ENCODE measurements at regions not wholly inside any gene's neighbourhood (a gene's known extent, or its start where the extent isn't known, plus 50 kb on each side); places are given as distances from the start of the nearest gene placed in this dataset.

- ATAC-seq (ENCODE audit: low read depth) (no peak), DNase-seq (no peak)
- H3K4me3 Mint-ChIP-seq, result no peak overlapping the region
- H3K4me1 Mint-ChIP-seq, result no peaks in the 10 kb centered on the region
- intact Hi-C loops (cut with micrococcal nuclease), result no loop called here
- TF ChIP-seq CTCF (IDR thresholded peaks at IDR 0.05), result no peak
- H3K27ac Mint-ChIP-seq, result no peak overlapping the region
- peaks cover 8% of the 10 kb centered on the region for H3K9me3 Mint-ChIP-seq
- no peaks in the 10 kb centered on the region for H3K27me3 Mint-ChIP-seq
- no peaks in the 10 kb centered on the region for H3K36me3 Mint-ChIP-seq (ENCODE audit: low read depth)
- CTCF ChIA-PET, result no interaction called here
- POLR2A ChIA-PET, result no interaction called here
These were observed 667.3 kb downstream of the NPHP4 start for GRCh38 chr1:5324883-5325282.

GRCh38 chr1:5318143-5318816 is 663.9 kb downstream of the AJAP1 start:
- POLR2A ChIA-PET, result no interaction called here
- H3K4me3 Mint-ChIP-seq, result no peak overlapping the region
- DNase-seq (no peak), ATAC-seq (ENCODE audit: low read depth) (no peak)
- no peak overlapping the region for H3K27ac Mint-ChIP-seq
- intact Hi-C loops (cut with micrococcal nuclease), result no loop called here
- no peaks in the 10 kb centered on the region for H3K4me1 Mint-ChIP-seq
- H3K27me3 Mint-ChIP-seq, result no peaks in the 10 kb centered on the region
- CTCF ChIA-PET, result no interaction called here
- no peaks in the 10 kb centered on the region for H3K36me3 Mint-ChIP-seq (ENCODE audit: low read depth)
- H3K9me3 Mint-ChIP-seq, result peaks cover 5% of the 10 kb centered on the region
- TF ChIP-seq CTCF (IDR thresholded peaks at IDR 0.05), result no peak

GRCh38 chr1:5317391-5317790 is 663.0 kb downstream of the AJAP1 start:
- Mint-ChIP-seq H3K9me3 (peaks cover 5% of the 10 kb centered on the region), H3K36me3 (ENCODE audit: low read depth) (no peaks in the 10 kb centered on the region), H3K27ac (no peak overlapping the region), H3K4me1 (no peaks in the 10 kb centered on the region), H3K4me3 (no peak overlapping the region), H3K27me3 (peaks cover 3% of the 10 kb centered on the region)
- ChIA-PET CTCF (no interaction called here), POLR2A (no interaction called here)
- ATAC-seq (ENCODE audit: low read depth) (no peak), DNase-seq (no peak)
- intact Hi-C loops (cut with micrococcal nuclease), result no loop called here
- no peak for TF ChIP-seq CTCF (IDR thresholded peaks at IDR 0.05)

- no peaks in the 10 kb centered on the region for H3K4me1 Mint-ChIP-seq
- no peak overlapping the region for H3K27ac Mint-ChIP-seq
- ATAC-seq (ENCODE audit: low read depth) (no peak), DNase-seq (no peak)
- CTCF ChIA-PET, result no interaction called here
- TF ChIP-seq CTCF (IDR thresholded peaks at IDR 0.05), result no peak
- intact Hi-C loops (cut with micrococcal nuclease), result no loop called here
- peaks cover 3% of the 10 kb centered on the region for H3K27me3 Mint-ChIP-seq
- H3K9me3 Mint-ChIP-seq, result no peaks in the 10 kb centered on the region
- POLR2A ChIA-PET, result no interaction called here
- no peak overlapping the region for H3K4me3 Mint-ChIP-seq
- H3K36me3 Mint-ChIP-seq (ENCODE audit: low read depth), result no peaks in the 10 kb centered on the region
These were observed 658.5 kb downstream of the AJAP1 start for GRCh38 chr1:5312862-5313261.

GRCh38 chr1:5312293-5312674 is 657.9 kb downstream of the AJAP1 start:
- Mint-ChIP-seq H3K4me3 (no peak overlapping the region), H3K27me3 (peaks cover 3% of the 10 kb centered on the region), H3K9me3 (no peaks in the 10 kb centered on the region), H3K36me3 (ENCODE audit: low read depth) (no peaks in the 10 kb centered on the region), H3K27ac (no peak overlapping the region), H3K4me1 (no peaks in the 10 kb centered on the region)
- TF ChIP-seq CTCF (IDR thresholded peaks at IDR 0.05), result no peak
- ATAC-seq (ENCODE audit: low read depth) (no peak), DNase-seq (no peak)
- intact Hi-C loops (cut with micrococcal nuclease), result no loop called here
- ChIA-PET CTCF (no interaction called here), POLR2A (no interaction called here)

Data from activated B cell treated with CpG ODN at 0.5 μM for 24 hours (primary cell).